HEK293 (cell line): ENCODE measurements at regions not wholly inside any gene's neighbourhood (a gene's known extent, or its start where the extent isn't known, plus 50 kb on each side); places are given as distances from the start of the nearest gene placed in this dataset.

ENCODE experiments used
- TRIM28 ChIP-seq: IDR thresholded peaks from 2 replicates; pipeline ENCODE4 v1.6.1; 2011; ENCODE audit warnings: low read length, control low read depth, borderline replicate concordance
- TF ChIP-seq, protein P1 (sequence below): fragments of 450-650 bp; formaldehyde crosslinking; IDR thresholded peaks from 2 replicates; pipeline ENCODE4 v1.5.1; 2016; ENCODE audit warnings: missing biosample characterization, missing genetic modification characterization

- no peak for TF ChIP-seq TRIM28
- TF ChIP-seq, protein P1, sequence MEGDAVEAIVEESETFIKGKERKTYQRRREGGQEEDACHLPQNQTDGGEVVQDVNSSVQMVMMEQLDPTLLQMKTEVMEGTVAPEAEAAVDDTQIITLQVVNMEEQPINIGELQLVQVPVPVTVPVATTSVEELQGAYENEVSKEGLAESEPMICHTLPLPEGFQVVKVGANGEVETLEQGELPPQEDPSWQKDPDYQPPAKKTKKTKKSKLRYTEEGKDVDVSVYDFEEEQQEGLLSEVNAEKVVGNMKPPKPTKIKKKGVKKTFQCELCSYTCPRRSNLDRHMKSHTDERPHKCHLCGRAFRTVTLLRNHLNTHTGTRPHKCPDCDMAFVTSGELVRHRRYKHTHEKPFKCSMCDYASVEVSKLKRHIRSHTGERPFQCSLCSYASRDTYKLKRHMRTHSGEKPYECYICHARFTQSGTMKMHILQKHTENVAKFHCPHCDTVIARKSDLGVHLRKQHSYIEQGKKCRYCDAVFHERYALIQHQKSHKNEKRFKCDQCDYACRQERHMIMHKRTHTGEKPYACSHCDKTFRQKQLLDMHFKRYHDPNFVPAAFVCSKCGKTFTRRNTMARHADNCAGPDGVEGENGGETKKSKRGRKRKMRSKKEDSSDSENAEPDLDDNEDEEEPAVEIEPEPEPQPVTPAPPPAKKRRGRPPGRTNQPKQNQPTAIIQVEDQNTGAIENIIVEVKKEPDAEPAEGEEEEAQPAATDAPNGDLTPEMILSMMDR (tag by site-specific recombination) = no peak
Observed at GRCh38 chr4:64822405-64822804, 413.2 kb upstream of the TECRL start.
